ENCODE measurements at regions not wholly inside any gene's neighbourhood (a gene's known extent, or its start where the extent isn't known, plus 50 kb on each side); places are given as distances from the start of the nearest gene placed in this dataset.

DNA sequence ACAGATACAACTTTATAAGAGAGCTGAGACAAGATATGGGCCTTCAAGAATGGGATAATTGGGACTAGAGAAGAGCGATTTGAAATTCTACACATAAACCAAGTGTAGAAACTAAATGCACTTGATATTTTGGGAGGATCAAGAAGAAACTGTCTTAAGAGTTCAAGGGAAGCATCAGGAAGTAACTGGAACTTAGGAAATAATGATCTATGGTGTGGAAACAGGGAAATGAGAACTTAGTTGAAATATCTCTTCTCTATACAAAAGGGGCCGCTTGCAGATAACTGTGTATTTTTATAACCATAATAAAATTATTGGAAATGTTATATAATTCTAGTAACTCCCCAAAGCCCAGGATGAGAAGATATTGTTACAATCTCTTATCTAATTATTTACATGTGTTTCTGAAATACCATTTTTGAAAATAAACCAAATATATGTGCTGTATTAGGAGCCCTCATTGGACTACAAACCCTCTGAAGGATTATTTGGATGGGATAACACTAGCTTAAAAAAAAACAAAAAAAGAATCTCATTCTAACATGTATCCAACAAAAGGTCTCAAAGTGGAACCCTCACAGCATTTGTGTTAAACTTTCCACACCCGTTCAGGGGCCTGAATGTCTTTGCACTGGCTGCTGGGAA is 84.7 kb upstream of the FLRT2 start:
- H3K27me3 Mint-ChIP-seq (ENCODE audit: low read depth in 3 of 3) = no peaks in the 10 kb centered on the region
- no peaks in the 10 kb centered on the region for H3K27me3 ChIP-seq (ENCODE audit: control insufficient read depth in 2 of 2, insufficient read depth in 2 of 2, low read length in 2 of 2)
- DNase-seq = peak in 1 of 3 donors; percentile 9
- peak overlapping the region; percentile 1 for H3K4me2 ChIP-seq (replicated peaks; ENCODE audit: extremely low read depth, low read length, poor library complexity, severe bottlenecking)
- H3K4me1 ChIP-seq (ENCODE audit: control insufficient read depth in 1 of 2, insufficient read depth in 2 of 2, low read length in 2 of 2) = peaks cover 13 to 33% of the 10 kb centered on the region in 2 donors
- no peak overlapping the region for H3K9ac ChIP-seq (ENCODE audit: insufficient read depth, low read length, poor library complexity, severe bottlenecking)
- peak overlapping the region in 1 of 2 donors; percentile 37 for H3K27ac ChIP-seq (ENCODE audit: low read depth in 1 of 2, low read length in 2 of 2)
- H3K9me3 ChIP-seq (replicated peaks in 1 of 2; ENCODE audit: control insufficient read depth in 1 of 2, insufficient read depth in 1 of 2, low read length in 2 of 2) = no peaks in the 10 kb centered on the region
- no peak overlapping the region for H3K4me3 Mint-ChIP-seq
- no peaks in the 10 kb centered on the region for H3K79me2 ChIP-seq (ENCODE audit: insufficient read depth, low read length)
- H3K4me1 Mint-ChIP-seq = peaks cover 27% of the 10 kb centered on the region
- TF ChIP-seq, protein P1, sequence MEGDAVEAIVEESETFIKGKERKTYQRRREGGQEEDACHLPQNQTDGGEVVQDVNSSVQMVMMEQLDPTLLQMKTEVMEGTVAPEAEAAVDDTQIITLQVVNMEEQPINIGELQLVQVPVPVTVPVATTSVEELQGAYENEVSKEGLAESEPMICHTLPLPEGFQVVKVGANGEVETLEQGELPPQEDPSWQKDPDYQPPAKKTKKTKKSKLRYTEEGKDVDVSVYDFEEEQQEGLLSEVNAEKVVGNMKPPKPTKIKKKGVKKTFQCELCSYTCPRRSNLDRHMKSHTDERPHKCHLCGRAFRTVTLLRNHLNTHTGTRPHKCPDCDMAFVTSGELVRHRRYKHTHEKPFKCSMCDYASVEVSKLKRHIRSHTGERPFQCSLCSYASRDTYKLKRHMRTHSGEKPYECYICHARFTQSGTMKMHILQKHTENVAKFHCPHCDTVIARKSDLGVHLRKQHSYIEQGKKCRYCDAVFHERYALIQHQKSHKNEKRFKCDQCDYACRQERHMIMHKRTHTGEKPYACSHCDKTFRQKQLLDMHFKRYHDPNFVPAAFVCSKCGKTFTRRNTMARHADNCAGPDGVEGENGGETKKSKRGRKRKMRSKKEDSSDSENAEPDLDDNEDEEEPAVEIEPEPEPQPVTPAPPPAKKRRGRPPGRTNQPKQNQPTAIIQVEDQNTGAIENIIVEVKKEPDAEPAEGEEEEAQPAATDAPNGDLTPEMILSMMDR (IDR thresholded peaks at IDR 0.05) = no peak
- H3K27ac Mint-ChIP-seq = peak overlapping the region in 2 of 7 donors; percentile 31 to 85
- no peaks in the 10 kb centered on the region for H3K36me3 Mint-ChIP-seq
- peaks cover 0 to 6% (median 0%) of the 10 kb centered on the region in 7 donors for H3K9me3 Mint-ChIP-seq
- H3K4me3 ChIP-seq (replicated peaks in 1 of 3; ENCODE audit: low read depth in 2 of 3, low read length in 3 of 3) = peak overlapping the region in 1 of 3 experiments; percentile 0
- WGBS (ENCODE audit: insufficient coverage) = 83% methylated on average over 1 of the region's 3 CpGs
- intact Hi-C loops (cut with micrococcal nuclease) = no loop called here
- H2AFZ ChIP-seq (ENCODE audit: insufficient read depth, low read depth, low read length, poor library complexity, severe bottlenecking) = no peak overlapping the region
- no peaks in the 10 kb centered on the region for H3K36me3 ChIP-seq (replicated peaks in 1 of 2; ENCODE audit: control insufficient read depth in 1 of 2, insufficient read depth in 2 of 2, low read length in 2 of 2)
- no peaks in the 10 kb centered on the region for H4K20me1 ChIP-seq (ENCODE audit: insufficient read depth, low read length)

DNA sequence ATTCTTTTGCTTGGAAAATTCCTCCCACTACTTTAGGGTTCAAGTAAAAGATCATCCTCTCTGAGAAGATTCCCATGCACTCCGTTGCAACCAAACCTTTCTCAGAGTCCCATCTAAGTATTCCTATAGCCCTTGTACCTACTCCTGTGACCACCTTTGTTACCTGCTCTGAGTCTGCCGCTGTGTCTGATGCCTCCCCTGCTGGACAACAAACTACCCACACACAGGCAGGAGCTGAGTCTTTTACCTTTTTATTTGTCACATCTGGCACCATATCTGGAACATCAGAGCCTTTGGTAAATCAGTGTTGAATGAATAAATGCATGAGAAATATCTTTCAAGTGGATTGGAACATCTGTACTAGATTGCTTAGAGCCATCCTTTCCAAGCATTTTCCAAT is 82.1 kb upstream of the FLRT2 start:
- DNase-seq = no peak
- H3K4me1 ChIP-seq (ENCODE audit: control insufficient read depth in 1 of 2, insufficient read depth in 2 of 2, low read length in 2 of 2) = peaks cover 13 to 28% of the 10 kb centered on the region in 2 donors
- Mint-ChIP-seq H3K9me3 (peaks cover 0 to 4% (median 0%) of the 10 kb centered on the region in 7 donors), H3K27ac (no peak overlapping the region), H3K36me3 (no peaks in the 10 kb centered on the region), H3K27me3 (ENCODE audit: low read depth in 3 of 3) (no peaks in the 10 kb centered on the region), H3K4me3 (no peak overlapping the region), H3K4me1 (peaks cover 26% of the 10 kb centered on the region)
- no peaks in the 10 kb centered on the region for H3K9me3 ChIP-seq (replicated peaks in 1 of 2; ENCODE audit: control insufficient read depth in 1 of 2, insufficient read depth in 1 of 2, low read length in 2 of 2)
- WGBS (ENCODE audit: insufficient coverage) = 78% methylated on average over 2 of the region's 2 CpGs
- H4K20me1 ChIP-seq (ENCODE audit: insufficient read depth, low read length) = no peaks in the 10 kb centered on the region
- TF ChIP-seq, protein P1 (IDR thresholded peaks at IDR 0.05) = no peak
- H3K79me2 ChIP-seq (ENCODE audit: insufficient read depth, low read length) = no peaks in the 10 kb centered on the region
- no peak overlapping the region for H3K27ac ChIP-seq (ENCODE audit: low read depth in 1 of 2, low read length in 2 of 2)
- no peaks in the 10 kb centered on the region for H3K27me3 ChIP-seq (ENCODE audit: control insufficient read depth in 2 of 2, insufficient read depth in 2 of 2, low read length in 2 of 2)
- no peak overlapping the region for H2AFZ ChIP-seq (ENCODE audit: insufficient read depth, low read depth, low read length, poor library complexity, severe bottlenecking)
- no peak overlapping the region for H3K4me2 ChIP-seq (replicated peaks; ENCODE audit: extremely low read depth, low read length, poor library complexity, severe bottlenecking)
- H3K9ac ChIP-seq (ENCODE audit: insufficient read depth, low read length, poor library complexity, severe bottlenecking) = no peak overlapping the region
- H3K4me3 ChIP-seq (replicated peaks in 1 of 3; ENCODE audit: low read depth in 2 of 3, low read length in 3 of 3) = no peak overlapping the region
- H3K36me3 ChIP-seq (replicated peaks in 1 of 2; ENCODE audit: control insufficient read depth in 1 of 2, insufficient read depth in 2 of 2, low read length in 2 of 2) = no peaks in the 10 kb centered on the region
- intact Hi-C loops (cut with micrococcal nuclease) = no loop called here

Data from CD14-positive monocyte (primary cell).